Fibroblast of villous mesenchyme (primary cell): ENCODE measurements at regions not wholly inside any gene's neighbourhood (a gene's known extent, or its start where the extent isn't known, plus 50 kb on each side); places are given as distances from the start of the nearest gene placed in this dataset. TPM values are rescaled to one million over a fixed set of nuclear protein-coding genes. Genes with fewer than 3 reads are reported as not detected.

Experiments used
- small RNA-seq: library from RNA; depleted of rRNA; stranded (forward); fragments of <200 nt; gene quantifications from one replicate; pipeline ENCODE3, GENCODE V24; 2012

Small RNA genes lying in the stretch of these regions (small RNA-seq; reads per million reads assigned to genes)
- gene RN7SL332P, result not detected
- gene RNU6-793P, result not detected
